SK-N-SH (cell line): ENCODE measurements at regions not wholly inside any gene's neighbourhood (a gene's known extent, or its start where the extent isn't known, plus 50 kb on each side); places are given as distances from the start of the nearest gene placed in this dataset.

ENCODE experiments used
- CTCF ChIA-PET: fragments of 300-600, 350-600 bp; formaldehyde crosslinking; extraction: SDS; loops from one replicate; lab custom pipeline; 2021; lab: Yijun Ruan, JAX
- POLR2A ChIA-PET: fragments of 350-600 bp; sonication (Branson Sonifier 250); formaldehyde crosslinking; extraction: SDS; loops from one replicate; lab custom pipeline; 2020; ENCODE audit warnings: antibody characterized with exemption, inconsistent platforms; lab: Yijun Ruan, JAX
- DNase-seq: peaks from one replicate; pipeline ENCODE4 v3.0.0; 2012
- H2AFZ ChIP-seq: fragments of 200-600 bp; sonication (generic); 2 replicates; pipeline ENCODE4 v1.8.1; 2016; ENCODE audit warnings: antibody characterized with exemption, mild to moderate bottlenecking, low read depth
- H3F3A ChIP-seq: fragments of 200-600 bp; sonication (generic); replicated peaks from 2 replicates; pipeline ENCODE3; 2016; ENCODE audit warnings: antibody characterized with exemption, mild to moderate bottlenecking; ENCODE audit not compliant: insufficient read depth
- H3K27ac ChIP-seq, 2 experiments: fragments of 200-500 bp in 1 of 2; fragments of 200-600 bp in 1 of 2; sonication (Bioruptor generic) in 1 of 2; sonication (generic), shearing (Covaris generic) in 1 of 2; 2 replicates each; pipeline versions ENCODE4 v1.5.1 to v1.6.1; 2014 to 2016; ENCODE audit warnings: low read depth in 2 of 2, inconsistent platforms in 1 of 2, low read length in 1 of 2, mild to moderate bottlenecking in 1 of 2, mixed read lengths in 1 of 2
- H3K27me3 ChIP-seq: fragments of 200-600 bp; sonication (generic), shearing (Covaris generic); 2 replicates; pipeline ENCODE4 v1.6.1; 2016; ENCODE audit warnings: mixed run types; ENCODE audit not compliant: insufficient read depth
- H3K36me3 ChIP-seq, 2 experiments: fragments of 200-500 bp in 1 of 2; fragments of 200-600 bp in 1 of 2; sonication (Bioruptor generic) in 1 of 2; sonication (generic) in 1 of 2; replicated peaks in 1 of 2; 2 replicates each; pipeline versions ENCODE3 to v1.5.1; 2014 to 2016; ENCODE audit warnings: low read length in 1 of 2, mild to moderate bottlenecking in 1 of 2; ENCODE audit not compliant: insufficient read depth in 2 of 2, control insufficient read depth in 1 of 2
- H3K4me1 ChIP-seq, 2 experiments: fragments of 200-500 bp in 1 of 2; fragments of 200-600 bp in 1 of 2; sonication (Bioruptor generic) in 1 of 2; sonication (generic), shearing (Covaris generic) in 1 of 2; 2 replicates each; pipeline versions ENCODE4 v1.5.1 to v1.6.1; 2014 to 2016; ENCODE audit warnings: low read depth in 1 of 2, low read length in 1 of 2, mixed run types in 1 of 2; ENCODE audit not compliant: insufficient read depth in 2 of 2, control insufficient read depth in 1 of 2
- H3K4me2 ChIP-seq: fragments of 200-600 bp; sonication (generic), shearing (Covaris generic); 2 replicates; pipeline ENCODE4 v1.6.1; 2017; ENCODE audit warnings: mixed run types
- H3K4me3 ChIP-seq, 2 experiments: fragments of 200-500 bp in 1 of 2; fragments of 200-600 bp in 1 of 2; sonication (Bioruptor generic) in 1 of 2; sonication (generic), shearing (Covaris generic) in 1 of 2; 2 replicates each; pipeline versions ENCODE4 v1.5.1 to v1.8.1; 2014 to 2016; ENCODE audit warnings: low read depth in 2 of 2, inconsistent platforms in 1 of 2, low read length in 1 of 2, mild to moderate bottlenecking in 1 of 2, mixed read lengths in 1 of 2, moderate library complexity in 1 of 2
- H3K79me2 ChIP-seq: fragments of 200-600 bp; sonication (generic); 2 replicates; pipeline ENCODE4 v1.8.1; 2017; ENCODE audit warnings: mild to moderate bottlenecking; ENCODE audit not compliant: insufficient read depth
- H3K9ac ChIP-seq: fragments of 200-600 bp; sonication (generic); 2 replicates; pipeline ENCODE4 v1.6.1; 2017; ENCODE audit warnings: mixed run types
- H3K9me2 ChIP-seq: fragments of 200-600 bp; sonication (generic); 2 replicates; pipeline ENCODE4 v1.6.1; 2017; ENCODE audit warnings: mixed run types
- H3K9me3 ChIP-seq: fragments of 200-600 bp; sonication (generic); 2 replicates; pipeline ENCODE4 v1.6.1; 2017; ENCODE audit warnings: mixed run types, mild to moderate bottlenecking, moderate library complexity
- H4K20me1 ChIP-seq: fragments of 200-600 bp; sonication (generic); 2 replicates; pipeline ENCODE4 v1.6.1; 2017; ENCODE audit warnings: mild to moderate bottlenecking, mixed run types; ENCODE audit not compliant: insufficient read depth
- EP300 ChIP-seq, 2 experiments: IDR thresholded peaks; 2 replicates each; pipeline versions ENCODE4 v1.4.0 to v1.6.1; 2012; ENCODE audit warnings: borderline replicate concordance in 1 of 2, low read depth in 1 of 2, low read length in 1 of 2
- EZH2phosphoT487 ChIP-seq: fragments of 200-600 bp; sonication (generic); IDR thresholded peaks from 2 replicates; pipeline ENCODE4 v1.6.1; 2017; ENCODE audit warnings: low read depth, mixed run types, mild to moderate bottlenecking, antibody characterized with exemption, moderate library complexity, borderline replicate concordance
- FOXJ3 ChIP-seq: sonication (generic); formaldehyde crosslinking; IDR thresholded peaks from 2 replicates; pipeline ENCODE4 v1.5.1; 2020; ENCODE audit warnings: mild to moderate bottlenecking, missing genetic modification reagents
- GABPA ChIP-seq: IDR thresholded peaks from 2 replicates; pipeline ENCODE4 v1.4.0; 2012; ENCODE audit warnings: low read depth, mild to moderate bottlenecking
- GATA2 ChIP-seq: sonication (generic); formaldehyde crosslinking; IDR thresholded peaks from 2 replicates; pipeline ENCODE4 v1.5.0; 2020; ENCODE audit warnings: mild to moderate bottlenecking, missing genetic modification reagents
- POLR2AphosphoS5 ChIP-seq: IDR thresholded peaks from 2 replicates; pipeline ENCODE4 v1.6.1; 2012; ENCODE audit warnings: low read depth, low read length
- RFX5 ChIP-seq: IDR thresholded peaks from 2 replicates; pipeline ENCODE4 v1.6.1; 2012; ENCODE audit warnings: mild to moderate bottlenecking, improper control_type of control experiment, low read length
- RXRA ChIP-seq: IDR thresholded peaks from 2 replicates; pipeline ENCODE4 v1.4.0; 2012; ENCODE audit warnings: low read depth, mild to moderate bottlenecking, borderline replicate concordance
- TAF1 ChIP-seq: IDR thresholded peaks from 2 replicates; pipeline ENCODE4 v1.6.1; 2012; ENCODE audit warnings: low read depth, mild to moderate bottlenecking, low read length, moderate library complexity, borderline replicate concordance
- YY1 ChIP-seq: IDR thresholded peaks from 2 replicates; pipeline ENCODE4 v1.4.0; 2012; ENCODE audit warnings: low read depth, mild to moderate bottlenecking
- WGBS: methylation state at CpG from one replicate; pipeline ENCODE4 v1.1.6; 2017; ENCODE audit warnings: low lambda C conversion rate; 5-methylcytosine and 5-hydroxymethylcytosine counted together
- TF ChIP-seq, protein P1 (sequence below): fragments of 150-350 bp; IDR thresholded peaks from 2 replicates; pipeline ENCODE4 v1.6.1; 2016; ENCODE audit warnings: mild to moderate bottlenecking, low read depth, low read length
- TF ChIP-seq, protein P2 (sequence below): IDR thresholded peaks from 2 replicates; pipeline ENCODE4; 2012
- TF ChIP-seq, protein P3 (sequence below): IDR thresholded peaks from 2 replicates; pipeline ENCODE4 v1.4.0; 2012; ENCODE audit warnings: low read depth, borderline replicate concordance
- TF ChIP-seq, protein P4 (sequence below): IDR thresholded peaks from 2 replicates; pipeline ENCODE4 v1.4.0; 2012; ENCODE audit warnings: low read depth

DNA sequence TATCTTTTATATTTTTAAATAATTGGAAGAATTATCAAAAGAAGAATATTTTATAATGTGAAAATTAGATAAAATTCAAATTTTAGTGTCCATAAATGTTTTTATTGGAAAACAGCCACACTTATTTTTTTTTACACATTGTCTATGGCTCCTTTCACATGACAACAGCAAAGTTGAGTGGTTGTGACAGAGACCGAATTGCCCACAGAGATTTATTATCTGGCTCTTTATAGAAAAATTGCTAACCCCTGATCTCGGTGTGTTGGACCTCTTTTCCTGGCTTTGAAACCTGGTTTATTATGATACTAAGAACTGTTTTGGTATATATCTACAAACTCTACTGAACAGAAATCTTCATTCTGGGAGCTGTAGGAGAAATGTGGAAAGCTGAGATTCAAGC lies 269.1 kb upstream of the UMPS start:
- H3K9ac ChIP-seq: no peak overlapping the region
- no peaks in the 10 kb centered on the region for H4K20me1 ChIP-seq
- H3K9me2 ChIP-seq: no peaks in the 10 kb centered on the region
- no peaks in the 10 kb centered on the region for H3K9me3 ChIP-seq
- H3K27me3 ChIP-seq: no peaks in the 10 kb centered on the region
- H3K36me3 ChIP-seq: peaks cover 19 to 32% of the 10 kb centered on the region in 2 experiments
- peaks cover 0 to 4% of the 10 kb centered on the region in 2 experiments; a peak in 1 of 4 replicates for H3K4me1 ChIP-seq
- no peak overlapping the region for H3K27ac ChIP-seq
- H3K79me2 ChIP-seq: no peaks in the 10 kb centered on the region
- no peak overlapping the region for H3K4me3 ChIP-seq
- POLR2A ChIA-PET: no interaction called here
- no peak overlapping the region for H3K4me2 ChIP-seq
- CTCF ChIA-PET: interaction anchor here (2.5 kb wide), 1 partner anchor 110 kb away, joined by 8 read pairs; no protein-coding TSS in a partner anchor
- no peak overlapping the region for H2AFZ ChIP-seq
- TF ChIP-seq RXRA (no peak), GATA2 (CRISPR knock-in tag) (no peak), RFX5 (no peak), POLR2AphosphoS5 (no peak), EP300 (IDR thresholded peaks at IDR 0.05; ENCODE audit: borderline replicate concordance in 1 of 2, low read depth in 1 of 2, low read length in 1 of 2) (no peak), YY1 (no peak), GABPA (no peak), FOXJ3 (CRISPR knock-in tag) (no peak), TAF1 (no peak), EZH2phosphoT487 (no peak)
- TF ChIP-seq, protein P1, sequence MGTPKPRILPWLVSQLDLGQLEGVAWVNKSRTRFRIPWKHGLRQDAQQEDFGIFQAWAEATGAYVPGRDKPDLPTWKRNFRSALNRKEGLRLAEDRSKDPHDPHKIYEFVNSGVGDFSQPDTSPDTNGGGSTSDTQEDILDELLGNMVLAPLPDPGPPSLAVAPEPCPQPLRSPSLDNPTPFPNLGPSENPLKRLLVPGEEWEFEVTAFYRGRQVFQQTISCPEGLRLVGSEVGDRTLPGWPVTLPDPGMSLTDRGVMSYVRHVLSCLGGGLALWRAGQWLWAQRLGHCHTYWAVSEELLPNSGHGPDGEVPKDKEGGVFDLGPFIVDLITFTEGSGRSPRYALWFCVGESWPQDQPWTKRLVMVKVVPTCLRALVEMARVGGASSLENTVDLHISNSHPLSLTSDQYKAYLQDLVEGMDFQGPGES: no peak
- TF ChIP-seq, protein P2, sequence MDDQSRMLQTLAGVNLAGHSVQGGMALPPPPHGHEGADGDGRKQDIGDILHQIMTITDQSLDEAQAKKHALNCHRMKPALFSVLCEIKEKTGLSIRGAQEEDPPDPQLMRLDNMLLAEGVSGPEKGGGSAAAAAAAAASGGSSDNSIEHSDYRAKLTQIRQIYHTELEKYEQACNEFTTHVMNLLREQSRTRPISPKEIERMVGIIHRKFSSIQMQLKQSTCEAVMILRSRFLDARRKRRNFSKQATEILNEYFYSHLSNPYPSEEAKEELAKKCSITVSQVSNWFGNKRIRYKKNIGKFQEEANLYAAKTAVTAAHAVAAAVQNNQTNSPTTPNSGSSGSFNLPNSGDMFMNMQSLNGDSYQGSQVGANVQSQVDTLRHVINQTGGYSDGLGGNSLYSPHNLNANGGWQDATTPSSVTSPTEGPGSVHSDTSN: no peak
- TF ChIP-seq, protein P3, sequence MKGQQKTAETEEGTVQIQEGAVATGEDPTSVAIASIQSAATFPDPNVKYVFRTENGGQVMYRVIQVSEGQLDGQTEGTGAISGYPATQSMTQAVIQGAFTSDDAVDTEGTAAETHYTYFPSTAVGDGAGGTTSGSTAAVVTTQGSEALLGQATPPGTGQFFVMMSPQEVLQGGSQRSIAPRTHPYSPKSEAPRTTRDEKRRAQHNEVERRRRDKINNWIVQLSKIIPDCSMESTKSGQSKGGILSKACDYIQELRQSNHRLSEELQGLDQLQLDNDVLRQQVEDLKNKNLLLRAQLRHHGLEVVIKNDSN: no peak
- TF ChIP-seq, protein P4, sequence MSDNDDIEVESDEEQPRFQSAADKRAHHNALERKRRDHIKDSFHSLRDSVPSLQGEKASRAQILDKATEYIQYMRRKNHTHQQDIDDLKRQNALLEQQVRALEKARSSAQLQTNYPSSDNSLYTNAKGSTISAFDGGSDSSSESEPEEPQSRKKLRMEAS: no peak
- no peak for DNase-seq
- no peaks in the 10 kb centered on the region for H3F3A ChIP-seq
- 74% methylated on average over 2 of the region's 2 CpGs for WGBS
